ENCODE measurements at regions not wholly inside any gene's neighbourhood (a gene's known extent, or its start where the extent isn't known, plus 50 kb on each side); places are given as distances from the start of the nearest gene placed in this dataset.

- no peak for TF ChIP-seq CTCF (IDR thresholded peaks at IDR 0.05 in 8 of 11, conservative IDR thresholded peaks at IDR 0.05 in 3 of 11)
- no peak for TF ChIP-seq POLR2A (IDR thresholded peaks at IDR 0.05)
These were observed 88.6 kb upstream of the ZNF536 start for GRCh38 chr19:30283556-30283955.
